HG02763 (cell line): ENCODE measurements at regions not wholly inside any gene's neighbourhood (a gene's known extent, or its start where the extent isn't known, plus 50 kb on each side); places are given as distances from the start of the nearest gene placed in this dataset.
"Not testable (repeated sequence)": the region's sequence is repeated elsewhere in the genome, so short reads cannot be mapped to it uniquely, and the experiment has no call there.

ENCODE experiments used
- ATAC-seq: cut with Tn5 transposase; IDR thresholded peaks from one replicate; pipeline ENCODE4 v1.9.1; 2021; ENCODE audit warnings: mild to moderate bottlenecking, moderate library complexity; ENCODE audit not compliant: unreplicated experiment

DNA sequence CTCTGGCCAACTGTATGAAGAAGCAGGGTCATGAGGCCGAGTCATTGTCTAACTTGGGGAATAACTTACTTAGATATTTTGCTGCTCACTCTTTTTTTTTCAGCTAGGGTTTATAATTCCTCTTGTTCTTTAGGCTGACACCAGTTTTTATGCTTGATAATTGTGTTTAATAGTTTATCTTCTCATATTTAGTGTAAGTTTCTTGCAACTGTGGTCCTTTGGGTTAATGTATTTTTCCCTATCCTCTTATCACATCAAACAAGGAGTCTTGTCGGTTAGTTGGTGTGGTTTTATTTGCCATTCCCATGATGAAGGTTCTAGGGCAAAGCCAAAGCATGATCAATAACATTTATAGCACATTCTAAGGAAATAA is 204.6 kb downstream of the NUFIP1 start:
- no peak for ATAC-seq

DNA sequence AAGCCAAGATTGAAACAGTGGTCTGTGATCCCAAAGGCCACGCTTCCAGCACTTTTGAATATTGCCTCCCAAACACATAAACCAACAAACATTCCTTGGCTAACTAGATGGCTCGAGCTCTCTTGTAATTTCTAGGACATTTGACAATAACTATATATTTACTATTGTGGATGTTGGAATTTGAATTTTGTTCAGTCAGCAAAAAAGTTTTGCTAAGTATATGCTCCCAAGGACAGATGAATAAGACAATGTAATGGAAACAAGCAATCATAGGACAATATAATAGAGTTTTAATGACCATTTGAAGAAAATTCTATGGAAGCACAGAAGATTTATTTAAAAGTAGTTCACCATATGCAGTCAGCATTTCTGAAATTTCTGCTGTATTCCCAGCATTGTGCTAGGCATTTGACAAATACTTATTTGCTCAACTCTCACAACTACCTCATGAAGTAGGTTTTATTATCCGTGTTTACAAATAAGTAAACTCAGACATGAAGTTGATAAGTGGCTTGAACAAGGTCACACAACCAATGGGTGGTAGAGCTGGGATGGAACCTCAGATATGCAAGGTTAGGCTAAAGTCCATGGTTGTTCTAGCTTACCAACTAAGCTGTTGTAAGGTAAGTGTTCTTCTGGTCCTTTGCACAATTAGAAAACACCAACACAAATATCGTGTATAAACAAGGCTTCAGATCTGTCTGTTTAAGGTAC is 205.1 kb downstream of the NUFIP1 start:
- ATAC-seq = no peak

DNA sequence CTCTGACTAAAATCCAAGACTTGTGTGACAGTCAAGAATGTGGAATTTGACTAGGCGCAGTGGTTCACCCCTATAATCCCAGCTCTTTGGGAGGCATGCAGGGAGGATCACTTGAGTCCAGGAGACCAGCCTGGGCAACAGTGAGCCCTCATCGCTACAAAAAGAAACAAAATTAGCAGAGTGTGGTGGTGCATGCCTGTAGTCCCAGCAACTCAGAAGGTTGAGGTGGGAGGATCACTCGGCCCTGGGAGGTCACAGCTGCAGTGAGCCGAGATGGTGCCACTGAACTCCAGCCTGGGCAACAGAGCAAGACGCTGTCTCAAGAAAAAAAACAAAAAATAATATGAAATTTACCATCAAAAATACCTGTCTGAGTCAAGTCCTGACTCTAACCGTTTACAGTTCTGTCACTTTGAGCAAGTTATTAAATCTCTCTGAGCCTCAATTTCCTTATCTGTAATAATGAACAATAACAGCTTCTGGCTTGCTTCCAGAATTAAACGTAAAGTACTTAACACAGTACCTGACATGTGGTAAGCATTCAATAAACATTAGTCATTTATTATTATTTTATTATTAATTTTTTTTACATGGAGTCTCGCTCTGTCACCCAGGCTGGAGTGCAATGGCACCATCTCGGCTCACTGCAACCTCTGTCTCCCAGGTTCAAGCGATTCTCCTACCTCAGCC is 204.6 kb upstream of the TSC22D1 start:
- no peak for ATAC-seq

DNA sequence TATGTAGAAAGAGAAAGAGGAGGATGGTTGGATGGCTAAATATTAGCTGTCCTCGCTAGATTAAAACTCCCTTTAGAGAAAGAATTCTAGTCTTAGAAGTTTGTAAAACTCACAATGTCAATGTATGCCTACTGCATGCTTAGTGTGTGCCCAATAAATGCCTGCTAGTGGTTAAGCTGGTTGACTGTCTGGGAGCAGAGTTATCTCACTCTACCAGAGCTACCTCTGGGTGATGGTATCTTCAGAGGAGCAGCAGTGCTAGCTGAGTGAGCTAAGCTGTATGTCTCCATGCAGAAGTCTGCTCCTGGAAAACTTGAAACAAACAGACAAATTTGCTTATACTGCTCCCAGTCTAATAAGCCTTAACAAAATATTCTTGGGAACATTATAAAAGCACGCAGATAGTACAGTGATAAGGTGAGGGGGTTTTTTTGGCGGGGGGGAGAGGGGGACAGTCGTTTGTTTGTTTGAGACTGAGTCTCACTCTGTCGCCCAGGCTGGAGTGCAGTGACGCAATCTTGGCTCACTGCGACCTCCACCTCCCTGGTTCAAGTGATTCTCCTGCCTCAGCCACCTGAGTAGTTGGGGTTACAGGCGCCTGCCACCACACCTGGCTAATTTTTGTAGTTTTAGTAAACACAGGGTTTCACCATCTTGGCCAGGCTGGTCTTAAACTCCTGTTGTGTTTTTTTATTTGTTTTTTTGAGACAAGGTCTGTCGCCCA is 202.8 kb upstream of the TSC22D1 start:
- no peak for ATAC-seq

DNA sequence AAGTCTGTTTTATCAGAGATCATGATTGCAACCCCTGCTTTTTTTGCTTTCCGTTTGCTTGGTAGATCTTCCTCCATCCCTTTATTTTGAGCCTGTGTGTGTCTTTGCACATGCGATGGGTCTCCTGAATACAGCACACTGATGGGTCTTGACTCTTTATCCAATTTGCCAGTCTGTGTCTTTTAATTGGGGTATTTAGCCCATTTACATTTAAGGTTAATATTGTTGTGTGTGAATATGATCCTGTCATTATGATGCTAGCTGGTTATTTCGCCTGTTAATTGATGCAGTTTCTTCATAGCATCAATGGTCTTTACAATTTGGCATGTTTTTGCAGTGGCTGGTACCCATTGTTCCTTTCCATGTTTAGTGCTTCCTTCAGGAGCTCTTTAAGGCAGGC is 199.2 kb upstream of the TSC22D1 start:
- ATAC-seq = not testable (repeated sequence)

DNA sequence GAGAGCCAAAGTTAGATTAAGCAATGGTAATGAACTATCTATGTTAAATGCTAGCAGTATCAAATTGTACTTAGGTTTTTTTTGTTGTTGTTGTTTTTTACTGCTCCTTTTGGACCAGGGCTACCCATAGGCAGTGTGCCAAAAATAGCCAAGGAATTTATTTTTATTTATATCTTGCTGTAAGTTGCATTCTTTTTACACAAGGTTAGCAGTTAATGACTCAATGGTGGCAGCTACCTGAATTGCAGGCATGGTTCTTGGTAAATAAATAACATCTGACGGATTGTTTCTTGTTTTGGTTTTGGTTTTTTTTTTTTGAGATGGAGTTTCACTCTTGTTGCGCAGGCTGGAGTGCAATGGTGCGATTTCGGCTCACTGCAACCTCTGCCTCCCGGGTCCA is 194.8 kb upstream of the TSC22D1 start:
- ATAC-seq = no peak

DNA sequence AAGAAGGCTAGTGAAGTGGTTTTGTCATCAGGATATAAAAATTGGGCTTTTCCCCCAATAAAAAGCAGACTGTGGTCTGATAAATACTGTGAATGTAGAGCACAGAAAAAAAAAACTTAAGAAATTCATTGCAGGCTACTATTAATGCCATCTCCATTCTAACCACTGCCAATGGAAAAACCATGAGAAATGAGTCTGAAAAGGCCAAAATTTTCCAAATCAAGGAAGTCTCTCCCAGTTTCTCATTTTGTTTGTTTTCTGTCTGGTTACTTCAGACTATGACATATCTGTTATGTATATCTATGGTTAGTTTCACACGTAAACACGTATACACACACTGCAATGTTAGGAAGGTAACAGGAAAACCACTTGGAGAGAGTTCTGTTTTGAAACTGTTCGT is 193.6 kb upstream of the TSC22D1 start:
- no peak for ATAC-seq

DNA sequence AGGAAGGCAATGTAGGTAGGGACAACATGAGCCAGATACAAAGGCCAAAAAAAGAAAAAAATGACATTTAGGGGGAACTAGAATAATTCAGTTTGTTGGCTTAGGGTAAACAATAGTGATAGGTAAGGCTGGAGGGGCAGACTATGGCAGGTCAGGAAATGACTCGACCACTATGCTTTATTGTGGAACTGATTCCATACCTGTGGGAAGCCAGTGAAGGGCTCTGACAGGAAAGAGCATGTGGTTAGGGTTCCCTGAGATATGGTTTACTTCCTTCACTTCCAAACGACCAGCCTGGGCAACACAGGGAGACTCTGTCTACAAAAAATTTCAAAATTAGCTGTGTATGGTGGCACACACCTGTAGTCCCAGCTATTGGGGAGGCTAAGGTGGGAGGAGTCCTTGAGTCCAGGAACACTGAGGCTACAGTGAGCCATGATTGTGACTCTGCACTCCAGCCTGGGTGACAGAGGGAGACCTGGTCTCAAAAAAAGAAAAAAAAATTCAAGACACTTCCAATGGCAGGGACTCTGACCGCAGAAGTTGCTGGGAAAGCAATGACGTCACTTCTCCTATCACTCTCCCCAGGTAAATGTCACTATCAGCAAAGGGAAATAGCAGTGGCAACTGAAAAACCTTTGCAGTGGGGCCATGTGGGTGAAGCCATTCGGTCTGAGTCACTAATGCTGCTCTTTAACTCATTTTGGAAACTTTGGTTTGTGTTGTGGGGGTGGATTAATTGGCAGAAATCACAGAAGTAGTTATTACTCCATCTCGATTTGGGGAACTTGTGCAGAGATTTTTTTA is 192.8 kb upstream of the TSC22D1 start:
- no peak for ATAC-seq

DNA sequence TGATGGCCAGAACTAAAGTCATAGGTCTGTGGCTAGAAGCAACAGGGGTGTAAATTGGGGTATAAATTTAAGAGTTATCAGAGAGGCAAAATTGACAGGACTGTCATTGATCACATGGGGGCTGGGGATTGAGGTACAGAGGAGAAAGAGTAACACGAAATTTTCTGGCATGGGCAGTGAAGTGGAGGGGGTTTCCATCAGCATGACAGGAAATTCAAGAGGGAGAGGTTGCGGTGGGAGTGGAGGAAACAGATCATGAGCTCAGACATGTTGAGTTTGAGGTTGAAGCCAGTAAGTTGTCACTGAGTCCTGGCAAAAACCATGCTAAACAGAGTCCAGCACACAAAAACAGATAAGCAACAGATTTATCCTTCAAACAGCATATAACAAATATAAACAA is 192.1 kb upstream of the TSC22D1 start:
- ATAC-seq = peak; percentile 73

DNA sequence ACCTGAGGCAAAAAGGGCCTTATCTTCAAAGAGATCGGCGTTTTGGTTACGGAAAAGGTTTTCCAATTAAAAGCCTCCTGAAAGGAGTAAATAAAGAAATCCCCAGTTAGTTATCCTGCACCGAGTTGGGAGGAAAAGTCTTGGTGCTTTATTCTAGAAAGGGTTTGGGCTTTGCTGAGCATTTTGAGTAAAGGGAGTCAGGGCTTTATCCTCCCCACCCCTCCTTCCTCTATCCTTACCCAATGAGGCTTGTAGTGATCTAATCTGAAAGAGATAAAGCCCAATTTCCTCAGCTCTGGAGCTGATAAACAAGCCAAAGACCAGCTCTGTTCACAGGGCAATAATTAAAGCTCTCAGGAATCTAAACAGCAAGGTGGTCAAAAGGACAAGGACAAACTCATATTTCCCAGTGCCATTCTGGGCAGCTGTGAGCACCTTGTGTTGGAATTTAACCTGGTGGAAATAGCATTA is 188.9 kb upstream of the TSC22D1 start:
- no peak for ATAC-seq

DNA sequence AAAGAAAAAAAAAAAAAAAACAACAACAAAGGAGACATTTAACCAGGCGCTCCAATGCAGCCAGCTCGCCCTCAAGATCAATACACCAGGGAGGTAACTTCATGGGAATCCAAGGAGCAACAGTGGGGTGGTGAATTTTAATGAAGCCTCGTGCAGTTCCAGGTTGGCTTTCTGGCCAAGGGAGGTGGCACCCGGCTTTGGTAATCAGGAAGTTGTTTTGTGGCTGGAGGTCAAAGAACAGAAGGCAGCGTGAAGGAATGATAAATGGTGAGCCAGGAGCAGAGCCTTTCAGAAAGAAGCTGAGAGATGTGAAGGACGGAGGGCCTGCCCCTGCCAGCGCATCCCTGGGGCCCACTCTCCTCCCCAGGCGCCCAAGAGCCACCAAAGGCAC is 188.2 kb upstream of the TSC22D1 start:
- no peak for ATAC-seq

DNA sequence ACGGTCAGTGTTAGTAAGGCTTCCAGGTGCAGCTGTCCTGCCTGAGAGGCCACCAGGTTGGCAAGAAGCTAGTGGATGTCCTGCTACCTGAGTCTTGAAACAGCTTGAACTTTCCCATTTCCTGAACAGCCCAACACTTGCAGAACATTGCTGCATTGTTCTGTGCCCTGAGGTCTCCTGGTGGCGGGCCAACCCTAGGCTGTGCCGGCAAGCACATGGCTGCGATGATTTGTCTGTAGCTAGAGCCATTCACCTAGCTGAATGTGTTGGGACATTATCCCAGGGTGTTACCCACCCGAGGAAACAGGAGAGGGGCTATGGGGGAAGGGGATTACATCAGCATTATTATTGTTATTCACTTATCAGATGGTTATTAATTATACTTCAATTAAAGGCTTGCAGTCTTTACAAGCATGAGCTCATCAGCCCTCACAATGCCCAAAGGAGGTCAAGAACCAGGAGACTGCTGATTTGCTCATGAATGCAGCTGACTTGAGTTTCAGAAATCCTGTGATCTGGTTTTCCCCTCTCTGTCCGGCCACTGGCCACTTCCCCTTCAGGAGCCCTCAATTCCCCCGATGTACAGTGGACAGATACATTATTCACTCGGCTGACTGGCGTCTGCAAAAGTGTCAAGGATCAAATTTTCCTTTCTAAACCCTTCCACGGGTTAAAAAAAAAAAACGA is 187.6 kb upstream of the TSC22D1 start:
- no peak for ATAC-seq

DNA sequence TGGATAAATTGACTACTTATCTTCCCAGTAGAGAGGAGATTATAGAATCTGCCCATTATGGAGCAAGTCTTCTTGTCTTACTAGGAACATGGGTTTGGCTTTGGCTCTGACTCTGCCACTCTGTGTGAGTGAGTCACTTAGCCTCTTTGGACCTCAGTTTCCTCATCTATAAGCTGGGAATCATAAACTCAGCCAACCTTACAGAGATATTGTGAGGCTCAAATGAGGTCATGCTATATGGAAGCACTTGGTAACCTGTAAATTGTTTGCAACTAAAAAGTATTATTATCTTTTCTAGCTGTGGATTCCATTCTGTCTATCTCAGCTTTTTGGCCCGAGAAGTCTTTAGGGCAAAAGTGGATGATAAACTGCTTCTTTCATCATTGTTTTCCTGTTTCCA is 186.8 kb upstream of the TSC22D1 start:
- no peak for ATAC-seq

DNA sequence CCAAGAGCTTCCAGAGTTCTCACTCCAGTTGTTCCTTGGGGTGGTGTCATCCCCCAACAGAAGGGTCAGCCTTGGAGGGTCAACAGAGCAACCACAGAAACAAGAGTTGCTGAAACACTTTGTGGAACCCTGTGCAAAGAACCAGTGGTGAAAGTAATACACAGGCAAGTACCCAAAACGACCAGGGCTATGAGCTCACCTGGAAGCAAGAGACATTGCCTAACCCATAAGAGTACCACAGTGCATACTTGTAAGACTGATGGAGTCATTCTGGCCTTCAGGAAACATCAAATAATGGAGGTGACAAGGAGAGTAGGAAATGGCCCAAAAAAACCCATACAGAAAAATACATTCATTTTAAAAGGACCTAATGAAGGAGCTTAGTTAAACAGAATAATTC is 184.3 kb upstream of the TSC22D1 start:
- ATAC-seq = no peak

DNA sequence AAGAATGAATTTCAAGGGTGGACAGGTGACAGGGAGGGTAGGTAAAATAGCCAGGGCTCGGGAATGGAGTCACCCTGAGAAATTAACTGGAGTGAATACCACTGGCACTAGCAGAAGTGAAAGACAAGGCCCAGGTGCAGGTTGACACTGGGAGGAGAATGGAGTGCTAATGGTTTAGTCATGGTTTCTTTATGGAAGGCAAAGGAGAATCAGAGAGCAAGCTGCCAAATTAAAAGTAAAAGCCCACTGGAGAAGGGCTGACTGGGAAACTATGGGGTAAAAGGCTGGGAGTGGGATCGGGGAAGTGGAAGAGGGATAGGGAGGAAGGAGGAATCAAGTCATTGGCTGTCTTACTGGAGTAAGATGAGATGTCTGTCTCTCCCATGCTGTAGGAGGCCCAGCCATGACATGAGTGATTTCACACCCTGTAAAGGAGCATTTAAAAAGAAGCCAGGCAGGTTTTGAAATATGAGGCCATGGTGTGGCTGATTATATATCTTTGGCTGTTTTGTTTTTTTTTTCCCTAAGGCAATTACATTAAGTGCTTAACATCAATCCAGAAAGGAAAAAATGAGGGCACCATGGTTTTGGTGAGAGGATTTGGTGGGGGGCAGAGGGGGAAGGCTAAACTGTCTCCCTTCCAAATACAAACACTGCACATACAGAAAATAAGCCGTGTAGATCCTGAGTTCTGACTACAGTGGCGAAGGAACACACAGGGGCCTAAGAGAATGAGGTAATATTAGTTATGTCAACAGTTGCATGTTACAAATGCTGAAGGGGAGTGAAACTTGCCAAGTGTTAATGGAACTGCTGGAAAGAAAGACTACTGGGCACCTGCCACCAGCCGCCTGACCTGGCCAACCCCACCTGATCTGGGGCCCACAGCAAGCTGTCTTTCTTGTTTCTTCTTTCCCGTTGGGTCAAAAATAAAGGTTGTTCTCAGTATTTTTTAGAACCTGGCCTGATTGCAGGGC is 183.5 kb upstream of the TSC22D1 start:
- no peak for ATAC-seq

DNA sequence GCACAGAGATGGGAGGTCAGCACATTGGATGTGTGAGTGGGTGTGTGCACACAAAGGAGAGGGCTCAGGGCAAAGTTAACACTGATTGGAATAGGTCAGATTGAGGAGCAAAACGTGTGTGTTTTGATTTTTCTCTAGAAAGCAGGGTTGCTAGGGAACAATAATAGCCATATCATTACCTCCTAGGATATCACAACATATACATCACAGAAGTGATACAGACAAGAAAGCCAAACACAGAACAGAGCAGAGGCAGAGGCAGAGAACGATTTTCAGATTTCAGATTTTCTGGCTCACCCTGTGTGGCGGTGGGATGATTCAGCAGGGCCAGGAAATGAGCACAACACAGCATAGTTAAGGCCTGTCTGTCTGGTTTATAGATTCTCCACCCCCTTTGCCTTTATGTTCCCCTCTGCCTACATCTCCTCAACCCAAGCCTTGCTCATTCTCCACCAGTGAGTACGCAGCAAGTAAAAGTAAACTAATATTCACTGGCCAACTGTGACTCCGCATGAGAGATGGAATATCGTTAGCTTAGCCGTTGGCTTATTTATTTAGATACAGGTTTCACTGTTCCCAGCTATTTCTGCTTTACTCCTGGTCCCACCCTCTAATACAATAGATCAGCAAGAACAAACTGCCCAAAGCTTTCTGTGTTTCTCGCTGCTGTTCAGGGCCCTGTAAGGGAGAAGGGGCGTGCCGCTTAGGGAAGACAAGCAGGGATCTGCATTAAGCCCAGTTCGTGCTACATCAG is 182.7 kb upstream of the TSC22D1 start:
- ATAC-seq = no peak

DNA sequence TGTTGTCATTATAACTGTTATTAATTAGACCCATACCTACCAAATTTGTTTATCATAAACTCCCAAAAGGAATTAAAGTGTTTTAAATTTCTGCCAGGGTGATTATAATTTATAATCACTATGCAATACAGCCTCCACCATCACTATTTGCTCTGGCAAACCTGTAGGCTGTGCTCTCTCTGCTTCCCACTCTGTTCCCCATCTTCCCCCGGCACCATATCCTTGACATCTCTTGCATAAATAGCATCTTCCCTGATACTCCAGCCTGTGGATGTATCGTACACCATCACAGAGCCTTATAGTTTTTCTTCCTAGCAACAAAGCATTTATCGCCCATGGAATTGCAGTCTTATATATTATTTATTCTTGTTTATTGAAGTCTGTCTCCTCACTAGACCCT is 181.5 kb upstream of the TSC22D1 start:
- ATAC-seq = no peak

DNA sequence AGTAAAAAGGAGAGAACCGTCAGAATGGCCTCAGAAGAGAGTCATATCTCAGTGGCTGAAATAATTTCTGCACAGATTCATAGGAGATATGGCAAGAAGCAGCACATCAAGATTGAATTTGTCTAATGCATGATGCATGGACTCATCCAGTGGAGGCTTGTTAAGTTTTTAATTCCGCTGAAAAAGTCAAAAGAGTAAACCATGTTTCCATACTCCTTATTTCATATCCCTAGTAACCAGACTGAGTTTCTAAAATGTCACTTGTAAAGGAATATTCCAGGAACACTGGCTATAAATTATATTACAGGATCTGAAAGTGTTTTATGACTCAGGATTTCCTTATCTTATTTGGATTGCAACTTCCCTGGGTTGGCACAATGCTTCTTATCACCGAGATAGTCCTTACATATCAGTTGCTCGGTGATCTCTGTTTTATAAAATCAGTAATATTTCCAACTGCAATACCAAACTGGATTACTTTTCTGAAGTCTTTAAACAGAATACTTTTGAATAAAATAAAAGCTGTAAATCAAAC is 180.2 kb upstream of the TSC22D1 start:
- no peak for ATAC-seq

DNA sequence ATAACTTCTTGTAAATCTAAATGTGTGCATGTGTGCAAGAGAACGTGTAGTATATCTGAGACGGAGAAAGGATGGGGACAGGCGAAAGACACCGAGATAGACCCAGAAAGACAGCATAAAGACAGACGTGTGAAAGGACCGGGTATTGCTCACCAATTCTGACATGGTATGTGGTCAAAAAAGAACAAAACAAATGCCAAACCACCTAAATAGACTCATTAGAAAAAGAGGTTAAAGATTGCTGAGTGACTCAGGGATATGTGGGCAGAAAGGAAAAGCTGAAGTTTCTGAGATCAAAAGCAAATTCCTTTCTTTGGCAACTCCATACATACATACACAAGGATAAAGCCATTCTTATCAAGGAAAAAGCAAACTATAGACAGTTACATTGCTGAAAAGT is 179.7 kb upstream of the TSC22D1 start:
- no peak for ATAC-seq
